KMS-11 (cell line): ENCODE measurements at regions not wholly inside any gene's neighbourhood (a gene's known extent, or its start where the extent isn't known, plus 50 kb on each side); places are given as distances from the start of the nearest gene placed in this dataset.

Source experiments
- H2AFZ ChIP-seq: fragments of 200-600 bp; sonication (generic); 2 replicates; pipeline ENCODE4 v1.6.1; 2016; ENCODE audit warnings: antibody characterized with exemption, mixed run types, low read depth
- H3K27ac ChIP-seq: fragments of 200-600 bp; sonication (generic); 2 replicates; pipeline ENCODE4 v1.6.1; 2016; ENCODE audit warnings: mild to moderate bottlenecking, mixed run types
- H3K27me3 ChIP-seq: fragments of 200-600 bp; sonication (generic); 2 replicates; pipeline ENCODE4 v1.6.1; 2017; ENCODE audit warnings: mild to moderate bottlenecking, low read depth, mixed run types, moderate library complexity; ENCODE audit not compliant: insufficient read depth
- H3K36me3 ChIP-seq: fragments of 200-600 bp; sonication (generic); 2 replicates; pipeline ENCODE4 v1.6.1; 2017; ENCODE audit warnings: mild to moderate bottlenecking, mixed run types; ENCODE audit not compliant: insufficient read depth
- H3K4me1 ChIP-seq: fragments of 200-600 bp; sonication (generic); 2 replicates; pipeline ENCODE4 v1.6.1; 2016; ENCODE audit warnings: mild to moderate bottlenecking, low read depth, mixed run types; ENCODE audit not compliant: poor library complexity, severe bottlenecking
- H3K4me2 ChIP-seq: fragments of 200-600 bp; sonication (generic); 2 replicates; pipeline ENCODE4 v1.7.0; 2016; ENCODE audit warnings: mild to moderate bottlenecking, mixed run types
- H3K4me3 ChIP-seq: fragments of 200-600 bp; sonication (generic); IDR thresholded peaks from 2 replicates; pipeline ENCODE4 v1.6.1; 2017; ENCODE audit warnings: low read depth, low read length, mixed read lengths; ENCODE audit not compliant: insufficient read depth
- H3K79me2 ChIP-seq: fragments of 200-600 bp; sonication (generic); 2 replicates; pipeline ENCODE4 v1.6.1; 2016; ENCODE audit warnings: low read depth, mixed run types; ENCODE audit not compliant: insufficient read depth
- H3K9ac ChIP-seq: fragments of 200-600 bp; sonication (generic); 2 replicates; pipeline ENCODE4 v1.6.1; 2016; ENCODE audit warnings: mild to moderate bottlenecking, mixed run types
- H4K20me1 ChIP-seq: fragments of 200-600 bp; sonication (generic); 2 replicates; pipeline ENCODE4 v1.6.1; 2016; ENCODE audit warnings: mild to moderate bottlenecking, mixed run types; ENCODE audit not compliant: insufficient read depth
- CTCF ChIP-seq: fragments of 200-600 bp; sonication (generic); conservative IDR thresholded peaks from 2 replicates; pipeline ENCODE4 v1.6.1; 2017; ENCODE audit warnings: low read depth, mild to moderate bottlenecking, antibody characterized with exemption, low read length, moderate library complexity, mixed read lengths

- H4K20me1 ChIP-seq, result no peaks in the 10 kb centered on the region
- no peak overlapping the region for H3K4me2 ChIP-seq
Observed at GRCh38 chr5:158573829-158574228, 525.9 kb downstream of the EBF1 start.

GRCh38 chr5:158570502-158570901 is 529.2 kb downstream of the EBF1 start:
- Histone ChIP-seq H3K79me2 (no peaks in the 10 kb centered on the region), H3K9ac (no peak overlapping the region), H3K4me3 (no peak overlapping the region), H4K20me1 (no peaks in the 10 kb centered on the region), H3K27ac (no peak overlapping the region), H3K4me1 (no peaks in the 10 kb centered on the region), H3K4me2 (no peak overlapping the region), H3K27me3 (no peaks in the 10 kb centered on the region), H3K36me3 (no peaks in the 10 kb centered on the region), H2AFZ (no peak overlapping the region)
- no peak for TF ChIP-seq CTCF

More at GRCh38 chr5:158573829-158574228, 525.9 kb downstream of the EBF1 start:
- Histone ChIP-seq H3K27me3 (no peaks in the 10 kb centered on the region), H3K27ac (no peak overlapping the region), H3K79me2 (no peaks in the 10 kb centered on the region), H3K4me3 (no peak overlapping the region), H3K4me1 (no peaks in the 10 kb centered on the region), H3K9ac (no peak overlapping the region), H2AFZ (no peak overlapping the region), H3K36me3 (no peaks in the 10 kb centered on the region)
- no peak for TF ChIP-seq CTCF

GRCh38 chr5:158569534-158569933 is 530.2 kb downstream of the EBF1 start:
- H3K4me1 ChIP-seq, result no peaks in the 10 kb centered on the region
- H3K4me2 ChIP-seq, result no peak overlapping the region
- H3K27me3 ChIP-seq, result no peaks in the 10 kb centered on the region
- H2AFZ ChIP-seq, result no peak overlapping the region
- no peak overlapping the region for H3K9ac ChIP-seq
- no peak overlapping the region for H3K4me3 ChIP-seq
- no peaks in the 10 kb centered on the region for H3K79me2 ChIP-seq
- no peaks in the 10 kb centered on the region for H3K36me3 ChIP-seq
- no peaks in the 10 kb centered on the region for H4K20me1 ChIP-seq
- H3K27ac ChIP-seq, result no peak overlapping the region
- no peak for TF ChIP-seq CTCF

- Histone ChIP-seq H4K20me1 (no peaks in the 10 kb centered on the region), H3K27me3 (no peaks in the 10 kb centered on the region), H3K4me1 (no peaks in the 10 kb centered on the region), H3K36me3 (no peaks in the 10 kb centered on the region), H3K9ac (no peak overlapping the region), H3K27ac (no peak overlapping the region), H3K4me2 (no peak overlapping the region), H2AFZ (no peak overlapping the region), H3K79me2 (no peaks in the 10 kb centered on the region), H3K4me3 (no peak overlapping the region)
- no peak for TF ChIP-seq CTCF
Observed at GRCh38 chr5:158565017-158565789, 534.5 kb downstream of the EBF1 start.
